ENCODE measurements at regions not wholly inside any gene's neighbourhood (a gene's known extent, or its start where the extent isn't known, plus 50 kb on each side); places are given as distances from the start of the nearest gene placed in this dataset.

DNA sequence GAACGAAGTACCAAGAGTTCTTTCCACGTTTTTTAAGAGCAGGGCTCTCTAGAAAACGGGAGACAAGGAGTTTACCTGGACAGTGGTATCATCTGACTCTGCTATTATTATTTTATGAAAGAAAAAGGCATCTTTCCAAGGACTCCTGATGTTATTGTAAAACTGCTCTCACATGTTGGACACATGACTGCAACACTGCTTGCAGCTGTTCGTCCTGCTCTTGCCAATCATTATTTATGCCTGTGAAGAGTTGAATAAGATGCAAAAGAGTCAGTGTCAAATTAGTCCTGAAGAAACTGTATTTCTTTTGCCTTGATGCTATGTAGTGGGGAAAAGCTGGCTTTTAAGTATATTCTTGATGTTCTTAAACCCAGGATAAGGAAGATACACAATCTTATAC, 284.5 kb upstream of the PTGER4 start:
- intact Hi-C loops (cut with micrococcal nuclease; ENCODE audit: unreplicated experiment) = no loop called here
- POLR2A ChIA-PET (ENCODE audit: low non-redundant PET) = no interaction called here
- no peak for DNase-seq (ENCODE audit: low spot score)
- no peaks in the 10 kb centered on the region for H3K9me3 ChIP-seq (ENCODE audit: low read depth, low read length, poor library complexity, severe bottlenecking)
- TF ChIP-seq, protein P1, sequence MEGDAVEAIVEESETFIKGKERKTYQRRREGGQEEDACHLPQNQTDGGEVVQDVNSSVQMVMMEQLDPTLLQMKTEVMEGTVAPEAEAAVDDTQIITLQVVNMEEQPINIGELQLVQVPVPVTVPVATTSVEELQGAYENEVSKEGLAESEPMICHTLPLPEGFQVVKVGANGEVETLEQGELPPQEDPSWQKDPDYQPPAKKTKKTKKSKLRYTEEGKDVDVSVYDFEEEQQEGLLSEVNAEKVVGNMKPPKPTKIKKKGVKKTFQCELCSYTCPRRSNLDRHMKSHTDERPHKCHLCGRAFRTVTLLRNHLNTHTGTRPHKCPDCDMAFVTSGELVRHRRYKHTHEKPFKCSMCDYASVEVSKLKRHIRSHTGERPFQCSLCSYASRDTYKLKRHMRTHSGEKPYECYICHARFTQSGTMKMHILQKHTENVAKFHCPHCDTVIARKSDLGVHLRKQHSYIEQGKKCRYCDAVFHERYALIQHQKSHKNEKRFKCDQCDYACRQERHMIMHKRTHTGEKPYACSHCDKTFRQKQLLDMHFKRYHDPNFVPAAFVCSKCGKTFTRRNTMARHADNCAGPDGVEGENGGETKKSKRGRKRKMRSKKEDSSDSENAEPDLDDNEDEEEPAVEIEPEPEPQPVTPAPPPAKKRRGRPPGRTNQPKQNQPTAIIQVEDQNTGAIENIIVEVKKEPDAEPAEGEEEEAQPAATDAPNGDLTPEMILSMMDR (conservative IDR thresholded peaks at IDR 0.05; ENCODE audit: low read depth, low read length) = no peak
- TF ChIP-seq EZH2 (IDR thresholded peaks at IDR 0.05; ENCODE audit: borderline replicate concordance, low read depth, low read length, poor library complexity, severe bottlenecking) = no peak
- no peaks in the 10 kb centered on the region for H3K27me3 ChIP-seq (replicated peaks; ENCODE audit: insufficient read depth, low read depth, low read length, poor library complexity)
- CTCF ChIA-PET = no interaction called here
- no peak overlapping the region for H3K4me3 ChIP-seq (ENCODE audit: low read depth, low read length, poor library complexity, severe bottlenecking)
- no TSS peak for BruUV-seq (replicated peaks)
- no peaks in the 10 kb centered on the region for H3K36me3 ChIP-seq (ENCODE audit: insufficient read depth, low read length, poor library complexity, severe bottlenecking)
- H3K27ac ChIP-seq (ENCODE audit: low read depth, low read length, poor library complexity, severe bottlenecking) = no peak overlapping the region
- no peaks in the 10 kb centered on the region for H3K4me1 ChIP-seq (ENCODE audit: insufficient read depth, low read length, poor library complexity, severe bottlenecking)

DNA sequence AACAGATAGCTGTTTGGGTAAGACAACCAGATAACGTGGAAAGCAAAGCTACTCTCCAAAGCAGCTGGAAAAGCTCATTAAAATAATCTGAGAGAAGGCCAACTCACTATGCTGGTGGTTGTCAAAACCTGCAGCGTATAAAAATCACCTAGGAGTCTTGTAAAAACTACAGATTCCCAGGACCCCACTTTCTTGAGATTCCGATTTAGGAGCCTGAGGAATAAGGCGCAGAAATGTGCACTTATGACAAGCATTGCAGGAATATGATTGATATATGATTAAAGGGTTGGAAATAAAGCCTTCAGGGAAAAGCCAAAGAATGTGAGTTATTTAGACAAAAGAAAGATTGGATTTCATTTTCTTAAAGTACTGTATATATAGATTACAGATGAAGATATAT, 285.0 kb upstream of the PTGER4 start:
- Histone ChIP-seq H3K27ac (ENCODE audit: low read depth, low read length, poor library complexity, severe bottlenecking) (no peak overlapping the region), H3K36me3 (ENCODE audit: insufficient read depth, low read length, poor library complexity, severe bottlenecking) (no peaks in the 10 kb centered on the region), H3K9me3 (ENCODE audit: low read depth, low read length, poor library complexity, severe bottlenecking) (no peaks in the 10 kb centered on the region), H3K27me3 (replicated peaks; ENCODE audit: insufficient read depth, low read depth, low read length, poor library complexity) (no peaks in the 10 kb centered on the region), H3K4me3 (ENCODE audit: low read depth, low read length, poor library complexity, severe bottlenecking) (no peak overlapping the region), H3K4me1 (ENCODE audit: insufficient read depth, low read length, poor library complexity, severe bottlenecking) (no peaks in the 10 kb centered on the region)
- CTCF ChIA-PET = no interaction called here
- no peak for DNase-seq (ENCODE audit: low spot score)
- BruUV-seq (replicated peaks) = no TSS peak
- POLR2A ChIA-PET (ENCODE audit: low non-redundant PET) = no interaction called here
- TF ChIP-seq, protein P1 (conservative IDR thresholded peaks at IDR 0.05; ENCODE audit: low read depth, low read length) = no peak
- no peak for TF ChIP-seq EZH2 (IDR thresholded peaks at IDR 0.05; ENCODE audit: borderline replicate concordance, low read depth, low read length, poor library complexity, severe bottlenecking)
- intact Hi-C loops (cut with micrococcal nuclease; ENCODE audit: unreplicated experiment) = no loop called here

DNA sequence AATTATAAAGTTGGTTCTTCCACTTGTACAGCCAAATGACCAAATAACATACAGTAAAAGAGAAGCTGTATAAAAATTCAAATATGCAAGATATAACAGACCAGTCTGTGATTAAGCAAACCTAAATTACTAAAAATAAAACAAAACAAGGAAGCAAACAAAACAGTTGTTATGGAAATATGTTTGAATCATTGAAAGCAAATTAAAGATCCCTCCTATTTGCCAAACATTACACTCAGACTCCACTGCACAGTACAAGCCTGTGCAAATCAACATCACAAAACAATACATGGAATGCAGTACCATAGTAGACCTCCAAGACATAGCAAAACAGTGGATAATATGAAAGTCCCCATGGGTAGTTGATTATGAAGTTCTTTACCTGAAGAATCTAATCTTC, 288.1 kb upstream of the PTGER4 start:
- POLR2A ChIA-PET (ENCODE audit: low non-redundant PET) = no interaction called here
- DNase-seq (ENCODE audit: low spot score) = no peak
- TF ChIP-seq, protein P1 (conservative IDR thresholded peaks at IDR 0.05; ENCODE audit: low read depth, low read length) = no peak
- TF ChIP-seq EZH2 (IDR thresholded peaks at IDR 0.05; ENCODE audit: borderline replicate concordance, low read depth, low read length, poor library complexity, severe bottlenecking) = no peak
- H3K9me3 ChIP-seq (ENCODE audit: low read depth, low read length, poor library complexity, severe bottlenecking) = no peaks in the 10 kb centered on the region
- H3K36me3 ChIP-seq (ENCODE audit: insufficient read depth, low read length, poor library complexity, severe bottlenecking) = no peaks in the 10 kb centered on the region
- intact Hi-C loops (cut with micrococcal nuclease; ENCODE audit: unreplicated experiment) = no loop called here
- no peaks in the 10 kb centered on the region for H3K27me3 ChIP-seq (replicated peaks; ENCODE audit: insufficient read depth, low read depth, low read length, poor library complexity)
- no peak overlapping the region for H3K27ac ChIP-seq (ENCODE audit: low read depth, low read length, poor library complexity, severe bottlenecking)
- no TSS peak for BruUV-seq (replicated peaks)
- H3K4me1 ChIP-seq (ENCODE audit: insufficient read depth, low read length, poor library complexity, severe bottlenecking) = no peaks in the 10 kb centered on the region
- CTCF ChIA-PET = no interaction called here
- H3K4me3 ChIP-seq (ENCODE audit: low read depth, low read length, poor library complexity, severe bottlenecking) = no peak overlapping the region

Data from A673 (cell line).